Astrocyte (in vitro differentiated cells and primary cell): ENCODE measurements at regions not wholly inside any gene's neighbourhood (a gene's known extent, or its start where the extent isn't known, plus 50 kb on each side); places are given as distances from the start of the nearest gene placed in this dataset.

Source experiments
- CTCF ChIP-seq: IDR thresholded peaks from 2 replicates; pipeline ENCODE4 v1.5.1; 2011; ENCODE audit warnings: low read depth, mild to moderate bottlenecking, inconsistent platforms, low read length, moderate library complexity; ENCODE audit not compliant: insufficient read depth
- EZH2 ChIP-seq: IDR thresholded peaks from 2 replicates; pipeline ENCODE4 v1.6.1; 2012; ENCODE audit warnings: mild to moderate bottlenecking, low read length, inconsistent platforms; ENCODE audit not compliant: insufficient read depth

- TF ChIP-seq CTCF = no peak
- TF ChIP-seq EZH2 = no peak
Measured at GRCh38 chr6:26159357-26160273, 72.4 kb downstream of the HFE start.
